Endodermal cell (in vitro differentiated cells): ENCODE measurements at regions not wholly inside any gene's neighbourhood (a gene's known extent, or its start where the extent isn't known, plus 50 kb on each side); places are given as distances from the start of the nearest gene placed in this dataset.
A peak's percentile ranks its signal among the peaks of the same experiment; 100 is the strongest.

Source experiments
- DNase-seq: peaks from one replicate; pipeline ENCODE4 v3.0.0-alpha.2; 2017
- H3K27ac ChIP-seq: 2 replicates; pipeline ENCODE4 v1.5.1; 2013; ENCODE audit warnings: mild to moderate bottlenecking, low read depth, low read length, moderate library complexity
- H3K27me3 ChIP-seq: 2 replicates; pipeline ENCODE4 v1.6.1; 2013; ENCODE audit warnings: mild to moderate bottlenecking, low read length, moderate library complexity; ENCODE audit not compliant: insufficient read depth, control insufficient read depth, poor library complexity, severe bottlenecking
- H3K36me3 ChIP-seq: 2 replicates; pipeline ENCODE4 v1.7.0; 2013; ENCODE audit warnings: mild to moderate bottlenecking, low read length, moderate library complexity; ENCODE audit not compliant: control insufficient read depth, insufficient read depth
- H3K4me1 ChIP-seq: one replicate; pipeline ENCODE4 v1.7.0; 2013; ENCODE audit warnings: low read length; ENCODE audit not compliant: control insufficient read depth, insufficient read depth
- H3K4me3 ChIP-seq: 2 replicates; pipeline ENCODE4 v1.5.1; 2013; ENCODE audit warnings: mild to moderate bottlenecking, low read length, moderate library complexity
- H3K9ac ChIP-seq: 2 replicates; pipeline ENCODE4 v1.6.1; 2013; ENCODE audit warnings: mild to moderate bottlenecking, low read length, moderate library complexity; ENCODE audit not compliant: poor library complexity, severe bottlenecking; ENCODE audit errors: extremely low read depth
- H3K9me3 ChIP-seq: 2 replicates; pipeline ENCODE4 v1.6.1; 2013; ENCODE audit warnings: mild to moderate bottlenecking, low read length, moderate library complexity; ENCODE audit not compliant: control insufficient read depth
- H3K27ac Mint-ChIP-seq: 2 replicates; pipeline ENCODE4 v1.8.0; 2020; ENCODE audit warnings: mixed read lengths
- H3K27me3 Mint-ChIP-seq: 2 replicates; pipeline ENCODE4 v1.8.0; 2021; ENCODE audit warnings: mild to moderate bottlenecking, mixed read lengths; ENCODE audit not compliant: insufficient read depth
- H3K36me3 Mint-ChIP-seq: 2 replicates; pipeline ENCODE4 v1.8.0; 2020; ENCODE audit warnings: low read depth, mixed read lengths
- H3K4me1 Mint-ChIP-seq: 2 replicates; pipeline ENCODE4 v1.8.0; 2020; ENCODE audit warnings: mixed read lengths
- H3K4me3 Mint-ChIP-seq: 2 replicates; pipeline ENCODE4 v1.8.0; 2020; ENCODE audit warnings: mild to moderate bottlenecking, moderate library complexity, mixed read lengths
- H3K9me3 Mint-ChIP-seq: 2 replicates; pipeline ENCODE4 v1.8.0; 2020; ENCODE audit warnings: mild to moderate bottlenecking, mixed read lengths
- CTCF ChIP-seq: fragments of 200-600 bp; sonication (generic); conservative IDR thresholded peaks from 2 replicates; pipeline ENCODE4 v1.5.0; 2021; ENCODE audit warnings: antibody characterized with exemption, mild to moderate bottlenecking
- WGBS, 2 experiments: methylation state at CpG; one replicate each; pipeline versions ENCODE4 v1.1.5 to v1.1.7; 2013; ENCODE audit warnings: missing lambda C conversion rate in 2 of 2, mixed read lengths in 1 of 2; ENCODE audit not compliant: insufficient coverage in 1 of 2, insufficient read length in 1 of 2; 5-methylcytosine and 5-hydroxymethylcytosine counted together

- Histone ChIP-seq H3K4me1 (no peaks in the 10 kb centered on the region), H3K9ac (no peak overlapping the region), H3K27me3 (no peaks in the 10 kb centered on the region), H3K4me3 (no peak overlapping the region), H3K27ac (no peak overlapping the region), H3K9me3 (no peaks in the 10 kb centered on the region), H3K36me3 (no peaks in the 10 kb centered on the region)
- TF ChIP-seq CTCF, result no peak
- no peak for DNase-seq
- H3K27ac Mint-ChIP-seq, result no peak overlapping the region
- peaks cover 4% of the 10 kb centered on the region for H3K27me3 Mint-ChIP-seq
- 65 to 73% methylated on average over 7 to 10 of the region's 11 CpGs for WGBS, 2 experiments
- H3K4me1 Mint-ChIP-seq, result peaks cover 10% of the 10 kb centered on the region
- H3K4me3 Mint-ChIP-seq, result no peak overlapping the region
- no peaks in the 10 kb centered on the region for H3K36me3 Mint-ChIP-seq
- H3K9me3 Mint-ChIP-seq, result peaks cover 1% of the 10 kb centered on the region
Measured at GRCh38 chr18:78622251-78622906, 357.2 kb upstream of the SALL3 start.

GRCh38 chr18:78622907-78623541 is 356.6 kb upstream of the SALL3 start:
- H3K4me1 ChIP-seq, result no peaks in the 10 kb centered on the region
- Mint-ChIP-seq H3K4me1 (peaks cover 10% of the 10 kb centered on the region), H3K27me3 (peaks cover 4% of the 10 kb centered on the region), H3K4me3 (no peak overlapping the region), H3K27ac (no peak overlapping the region), H3K9me3 (no peaks in the 10 kb centered on the region), H3K36me3 (no peaks in the 10 kb centered on the region)
- no peak for DNase-seq
- H3K9me3 ChIP-seq, result no peaks in the 10 kb centered on the region
- H3K4me3 ChIP-seq, result no peak overlapping the region
- no peak overlapping the region for H3K9ac ChIP-seq
- no peaks in the 10 kb centered on the region for H3K27me3 ChIP-seq
- no peak for TF ChIP-seq CTCF
- no peak overlapping the region for H3K27ac ChIP-seq
- 86 to 93% methylated on average over 13 to 16 of the region's 16 CpGs for WGBS, 2 experiments
- H3K36me3 ChIP-seq, result no peaks in the 10 kb centered on the region

- H3K36me3 ChIP-seq, result no peaks in the 10 kb centered on the region
- H3K4me3 ChIP-seq, result no peak overlapping the region
- Mint-ChIP-seq H3K27me3 (no peaks in the 10 kb centered on the region), H3K4me1 (peaks cover 10% of the 10 kb centered on the region), H3K36me3 (peaks cover 3% of the 10 kb centered on the region), H3K27ac (peak overlapping the region; percentile 41), H3K9me3 (peaks cover 13% of the 10 kb centered on the region), H3K4me3 (no peak overlapping the region)
- H3K9me3 ChIP-seq, result no peaks in the 10 kb centered on the region
- H3K27ac ChIP-seq, result no peak overlapping the region
- H3K4me1 ChIP-seq, result no peaks in the 10 kb centered on the region
- peak; percentile 77 for DNase-seq
- no peak for TF ChIP-seq CTCF
- 53 to 70% methylated on average over 9 to 16 of the region's 16 CpGs for WGBS, 2 experiments
- H3K9ac ChIP-seq, result no peak overlapping the region
- H3K27me3 ChIP-seq, result no peaks in the 10 kb centered on the region
Measured at GRCh38 chr18:78624646-78625279, 354.9 kb upstream of the SALL3 start.
